IMR-90 (cell line): ENCODE measurements at regions not wholly inside any gene's neighbourhood (a gene's known extent, or its start where the extent isn't known, plus 50 kb on each side); places are given as distances from the start of the nearest gene placed in this dataset.

Source experiments
- CEBPB ChIP-seq: IDR thresholded peaks from 2 replicates; pipeline ENCODE4 v1.6.1; 2012; ENCODE audit warnings: low read depth, low read length, improper control_type of control experiment
- CHD1 ChIP-seq: IDR thresholded peaks from 2 replicates; pipeline ENCODE4 v1.6.1; 2012; ENCODE audit warnings: low read depth, low read length, improper control_type of control experiment
- MAFK ChIP-seq: IDR thresholded peaks from 2 replicates; pipeline ENCODE4 v1.6.1; 2012; ENCODE audit warnings: low read depth, low read length, improper control_type of control experiment
- POLR2A ChIP-seq: IDR thresholded peaks from 2 replicates; pipeline ENCODE4 v1.6.1; 2012; ENCODE audit warnings: mild to moderate bottlenecking, low read depth, low read length
- RFX5 ChIP-seq: IDR thresholded peaks from 2 replicates; pipeline ENCODE4 v1.8.0; 2012; ENCODE audit warnings: low read depth, mild to moderate bottlenecking, low read length, moderate library complexity
- TF ChIP-seq, protein P1 (sequence below): conservative IDR thresholded peaks from 2 replicates; pipeline ENCODE4 v1.5.1; 2012; ENCODE audit warnings: mild to moderate bottlenecking, low read depth, low read length, improper control_type of control experiment
- TF ChIP-seq, protein P2 (sequence below): fragments of 150-350 bp; IDR thresholded peaks from 2 replicates; pipeline ENCODE4 v1.6.1; 2017; ENCODE audit warnings: mild to moderate bottlenecking, antibody characterized with exemption, low read length, low read depth

DNA sequence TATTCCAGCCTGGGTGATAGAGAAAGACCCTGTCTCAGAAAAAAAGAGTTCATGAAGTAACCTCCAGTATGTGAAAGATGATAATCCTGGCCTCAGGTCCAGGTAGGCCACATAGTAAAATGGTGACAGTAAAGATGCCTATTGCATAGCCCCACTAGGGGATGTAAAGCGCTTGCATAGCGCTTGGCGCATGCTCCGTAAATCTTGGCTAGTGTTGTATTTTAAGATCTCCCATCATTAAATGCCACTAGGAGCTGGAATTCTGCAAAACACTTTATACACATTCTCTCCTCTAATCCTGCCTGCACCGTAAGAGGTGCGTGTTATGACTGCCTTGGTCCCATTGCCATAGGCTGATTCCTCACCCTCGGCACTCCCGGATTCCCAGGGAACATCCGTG, 153.6 kb downstream of the TFCP2L1 start:
- TF ChIP-seq RFX5 (no peak), POLR2A (no peak), MAFK (no peak), CEBPB (no peak), CHD1 (no peak)
- TF ChIP-seq, protein P1, sequence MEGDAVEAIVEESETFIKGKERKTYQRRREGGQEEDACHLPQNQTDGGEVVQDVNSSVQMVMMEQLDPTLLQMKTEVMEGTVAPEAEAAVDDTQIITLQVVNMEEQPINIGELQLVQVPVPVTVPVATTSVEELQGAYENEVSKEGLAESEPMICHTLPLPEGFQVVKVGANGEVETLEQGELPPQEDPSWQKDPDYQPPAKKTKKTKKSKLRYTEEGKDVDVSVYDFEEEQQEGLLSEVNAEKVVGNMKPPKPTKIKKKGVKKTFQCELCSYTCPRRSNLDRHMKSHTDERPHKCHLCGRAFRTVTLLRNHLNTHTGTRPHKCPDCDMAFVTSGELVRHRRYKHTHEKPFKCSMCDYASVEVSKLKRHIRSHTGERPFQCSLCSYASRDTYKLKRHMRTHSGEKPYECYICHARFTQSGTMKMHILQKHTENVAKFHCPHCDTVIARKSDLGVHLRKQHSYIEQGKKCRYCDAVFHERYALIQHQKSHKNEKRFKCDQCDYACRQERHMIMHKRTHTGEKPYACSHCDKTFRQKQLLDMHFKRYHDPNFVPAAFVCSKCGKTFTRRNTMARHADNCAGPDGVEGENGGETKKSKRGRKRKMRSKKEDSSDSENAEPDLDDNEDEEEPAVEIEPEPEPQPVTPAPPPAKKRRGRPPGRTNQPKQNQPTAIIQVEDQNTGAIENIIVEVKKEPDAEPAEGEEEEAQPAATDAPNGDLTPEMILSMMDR = no peak
- TF ChIP-seq, protein P2, sequence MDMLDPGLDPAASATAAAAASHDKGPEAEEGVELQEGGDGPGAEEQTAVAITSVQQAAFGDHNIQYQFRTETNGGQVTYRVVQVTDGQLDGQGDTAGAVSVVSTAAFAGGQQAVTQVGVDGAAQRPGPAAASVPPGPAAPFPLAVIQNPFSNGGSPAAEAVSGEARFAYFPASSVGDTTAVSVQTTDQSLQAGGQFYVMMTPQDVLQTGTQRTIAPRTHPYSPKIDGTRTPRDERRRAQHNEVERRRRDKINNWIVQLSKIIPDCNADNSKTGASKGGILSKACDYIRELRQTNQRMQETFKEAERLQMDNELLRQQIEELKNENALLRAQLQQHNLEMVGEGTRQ = no peak
